ENCODE measurements at regions not wholly inside any gene's neighbourhood (a gene's known extent, or its start where the extent isn't known, plus 50 kb on each side); places are given as distances from the start of the nearest gene placed in this dataset.

- TF ChIP-seq CTCF (IDR thresholded peaks at IDR 0.05) (no peak), EP300 (IDR thresholded peaks at IDR 0.05) (no peak)
These were observed 224.5 kb upstream of the PSMD7 start for GRCh38 chr16:74071996-74072535.

Data from tibial nerve (tissue), 4 donors.